ENCODE measurements at regions not wholly inside any gene's neighbourhood (a gene's known extent, or its start where the extent isn't known, plus 50 kb on each side); places are given as distances from the start of the nearest gene placed in this dataset.

DNA sequence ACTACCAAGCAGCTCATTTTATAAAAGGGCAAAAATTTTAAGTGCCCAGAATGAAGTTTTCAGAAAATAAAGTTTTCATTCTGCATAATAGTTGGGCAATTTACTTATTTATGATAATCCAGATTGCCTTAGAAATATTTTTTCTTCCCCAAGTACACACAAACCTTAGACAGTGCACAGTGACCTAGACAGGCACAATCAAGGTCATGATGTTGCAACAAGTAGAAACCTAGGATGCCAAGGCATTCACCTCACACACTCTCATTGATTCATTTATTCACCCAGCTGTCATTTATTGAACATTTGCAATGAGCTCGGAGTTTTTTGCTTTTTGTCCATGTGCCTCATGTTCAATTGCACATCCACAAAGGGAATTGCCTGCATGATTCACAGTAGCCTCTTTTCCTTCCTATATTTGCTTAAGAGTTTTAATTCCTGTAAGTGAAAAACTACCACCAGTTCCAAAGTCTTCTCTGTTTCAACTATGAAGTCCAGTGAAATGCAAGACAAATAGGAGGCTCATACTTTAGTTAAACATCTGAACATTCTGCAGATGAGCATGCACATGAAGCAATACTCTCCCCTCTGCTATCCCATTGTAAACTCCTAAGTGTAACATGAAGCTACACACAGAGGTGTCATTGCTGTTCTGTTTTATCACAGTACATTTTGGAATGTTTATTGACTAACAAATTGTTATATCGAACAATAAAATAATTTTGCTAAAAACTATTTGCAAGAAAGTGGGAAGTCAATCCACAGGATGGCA lies 122.9 kb downstream of the HINT1 start:
- TF ChIP-seq, protein P1, sequence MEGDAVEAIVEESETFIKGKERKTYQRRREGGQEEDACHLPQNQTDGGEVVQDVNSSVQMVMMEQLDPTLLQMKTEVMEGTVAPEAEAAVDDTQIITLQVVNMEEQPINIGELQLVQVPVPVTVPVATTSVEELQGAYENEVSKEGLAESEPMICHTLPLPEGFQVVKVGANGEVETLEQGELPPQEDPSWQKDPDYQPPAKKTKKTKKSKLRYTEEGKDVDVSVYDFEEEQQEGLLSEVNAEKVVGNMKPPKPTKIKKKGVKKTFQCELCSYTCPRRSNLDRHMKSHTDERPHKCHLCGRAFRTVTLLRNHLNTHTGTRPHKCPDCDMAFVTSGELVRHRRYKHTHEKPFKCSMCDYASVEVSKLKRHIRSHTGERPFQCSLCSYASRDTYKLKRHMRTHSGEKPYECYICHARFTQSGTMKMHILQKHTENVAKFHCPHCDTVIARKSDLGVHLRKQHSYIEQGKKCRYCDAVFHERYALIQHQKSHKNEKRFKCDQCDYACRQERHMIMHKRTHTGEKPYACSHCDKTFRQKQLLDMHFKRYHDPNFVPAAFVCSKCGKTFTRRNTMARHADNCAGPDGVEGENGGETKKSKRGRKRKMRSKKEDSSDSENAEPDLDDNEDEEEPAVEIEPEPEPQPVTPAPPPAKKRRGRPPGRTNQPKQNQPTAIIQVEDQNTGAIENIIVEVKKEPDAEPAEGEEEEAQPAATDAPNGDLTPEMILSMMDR (tag by site-specific recombination; IDR thresholded peaks at IDR 0.05), result no peak
- TF ChIP-seq, protein P2, sequence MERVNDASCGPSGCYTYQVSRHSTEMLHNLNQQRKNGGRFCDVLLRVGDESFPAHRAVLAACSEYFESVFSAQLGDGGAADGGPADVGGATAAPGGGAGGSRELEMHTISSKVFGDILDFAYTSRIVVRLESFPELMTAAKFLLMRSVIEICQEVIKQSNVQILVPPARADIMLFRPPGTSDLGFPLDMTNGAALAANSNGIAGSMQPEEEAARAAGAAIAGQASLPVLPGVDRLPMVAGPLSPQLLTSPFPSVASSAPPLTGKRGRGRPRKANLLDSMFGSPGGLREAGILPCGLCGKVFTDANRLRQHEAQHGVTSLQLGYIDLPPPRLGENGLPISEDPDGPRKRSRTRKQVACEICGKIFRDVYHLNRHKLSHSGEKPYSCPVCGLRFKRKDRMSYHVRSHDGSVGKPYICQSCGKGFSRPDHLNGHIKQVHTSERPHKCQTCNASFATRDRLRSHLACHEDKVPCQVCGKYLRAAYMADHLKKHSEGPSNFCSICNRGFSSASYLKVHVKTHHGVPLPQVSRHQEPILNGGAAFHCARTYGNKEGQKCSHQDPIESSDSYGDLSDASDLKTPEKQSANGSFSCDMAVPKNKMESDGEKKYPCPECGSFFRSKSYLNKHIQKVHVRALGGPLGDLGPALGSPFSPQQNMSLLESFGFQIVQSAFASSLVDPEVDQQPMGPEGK (tag by site-specific recombination; IDR thresholded peaks at IDR 0.05), result no peak
- no peak for TF ChIP-seq ZNF146 (tag by site-specific recombination; IDR thresholded peaks at IDR 0.05)
- TF ChIP-seq ZBTB11 (tag by site-specific recombination; conservative IDR thresholded peaks at IDR 0.05; ENCODE audit: low read depth), result no peak
- no peak for TF ChIP-seq ZNF138 (tag by site-specific recombination; IDR thresholded peaks at IDR 0.05; ENCODE audit: borderline replicate concordance)
- no peak for TF ChIP-seq ZNF623 (tag by site-specific recombination; IDR thresholded peaks at IDR 0.05)
- no peak for TF ChIP-seq ZNF707 (tag by site-specific recombination; IDR thresholded peaks at IDR 0.05)
- TF ChIP-seq ZNF768 (tag by site-specific recombination; IDR thresholded peaks at IDR 0.05), result no peak
- TF ChIP-seq, protein P3, sequence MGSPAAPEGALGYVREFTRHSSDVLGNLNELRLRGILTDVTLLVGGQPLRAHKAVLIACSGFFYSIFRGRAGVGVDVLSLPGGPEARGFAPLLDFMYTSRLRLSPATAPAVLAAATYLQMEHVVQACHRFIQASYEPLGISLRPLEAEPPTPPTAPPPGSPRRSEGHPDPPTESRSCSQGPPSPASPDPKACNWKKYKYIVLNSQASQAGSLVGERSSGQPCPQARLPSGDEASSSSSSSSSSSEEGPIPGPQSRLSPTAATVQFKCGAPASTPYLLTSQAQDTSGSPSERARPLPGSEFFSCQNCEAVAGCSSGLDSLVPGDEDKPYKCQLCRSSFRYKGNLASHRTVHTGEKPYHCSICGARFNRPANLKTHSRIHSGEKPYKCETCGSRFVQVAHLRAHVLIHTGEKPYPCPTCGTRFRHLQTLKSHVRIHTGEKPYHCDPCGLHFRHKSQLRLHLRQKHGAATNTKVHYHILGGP (tag by site-specific recombination; IDR thresholded peaks at IDR 0.05), result no peak
- no peak for TF ChIP-seq ZBTB44 (tag by site-specific recombination; IDR thresholded peaks at IDR 0.05)
- no peak for TF ChIP-seq SALL2 (tag by site-specific recombination; IDR thresholded peaks at IDR 0.05; ENCODE audit: borderline replicate concordance)
